Inferior parietal cortex (tissue), 1 donor: ENCODE measurements at regions not wholly inside any gene's neighbourhood (a gene's known extent, or its start where the extent isn't known, plus 50 kb on each side); places are given as distances from the start of the nearest gene placed in this dataset.

Source experiments
- DNase-seq: peaks from one replicate; pipeline ENCODE4 v3.0.0-alpha.2; 2016; ENCODE audit errors: extremely low spot score

DNA sequence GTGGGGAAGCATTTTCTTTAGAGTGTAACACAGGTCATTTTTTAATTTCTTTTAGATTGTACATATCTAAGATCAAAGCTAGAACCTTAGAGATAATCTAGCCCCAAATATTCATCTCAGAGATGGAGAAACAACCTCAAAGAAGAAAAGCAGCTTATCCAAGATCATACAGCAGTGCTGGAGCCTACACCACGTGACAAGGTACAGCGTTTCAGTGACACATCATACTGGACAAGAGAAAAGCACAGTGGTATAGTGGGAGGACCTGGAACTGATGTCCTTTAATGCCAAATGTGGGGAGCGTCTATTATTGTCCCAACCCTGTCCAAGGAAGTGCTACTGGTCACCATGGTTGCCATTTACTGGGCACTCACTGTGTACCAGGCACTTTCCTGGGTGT lies 445.8 kb downstream of the RPS24 start:
- no peak for DNase-seq

DNA sequence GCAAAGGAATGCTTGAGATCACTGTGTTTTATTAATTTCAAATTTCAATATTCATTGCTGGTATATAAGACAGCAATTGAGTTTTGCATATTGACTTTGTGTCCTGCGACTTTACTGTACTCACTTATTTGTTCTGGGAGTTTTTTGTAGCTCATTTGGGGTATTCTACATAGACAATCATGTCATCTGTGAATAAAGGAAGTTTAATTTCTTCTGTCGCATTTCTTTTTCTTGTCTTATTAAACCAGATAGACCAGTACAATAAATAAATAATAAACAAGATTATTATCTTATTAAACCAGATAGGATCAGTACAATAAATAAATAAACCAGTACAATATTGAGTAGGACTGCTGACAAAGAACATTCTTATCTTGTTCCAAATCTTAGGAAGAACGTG lies 448.2 kb downstream of the RPS24 start:
- DNase-seq = no peak

DNA sequence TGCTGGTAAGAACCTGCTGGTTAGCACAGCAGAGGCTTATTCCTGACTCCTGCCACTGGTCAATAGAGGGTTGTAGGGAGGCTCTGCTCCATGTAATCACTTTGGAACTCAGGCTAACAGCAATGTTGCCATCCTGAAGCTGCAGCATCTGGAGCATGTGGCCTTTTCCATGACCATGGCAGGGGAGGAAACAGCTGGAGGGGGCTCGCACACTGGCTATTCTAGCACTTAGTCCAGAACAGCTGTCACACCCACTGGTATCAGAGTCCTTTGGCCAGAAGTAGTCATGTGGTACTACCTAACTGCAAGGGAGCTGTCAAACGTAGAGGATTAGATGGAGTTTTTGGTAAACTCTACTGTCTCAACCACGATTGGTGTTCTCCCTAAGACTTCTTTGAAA lies 450.0 kb downstream of the RPS24 start:
- DNase-seq = no peak

DNA sequence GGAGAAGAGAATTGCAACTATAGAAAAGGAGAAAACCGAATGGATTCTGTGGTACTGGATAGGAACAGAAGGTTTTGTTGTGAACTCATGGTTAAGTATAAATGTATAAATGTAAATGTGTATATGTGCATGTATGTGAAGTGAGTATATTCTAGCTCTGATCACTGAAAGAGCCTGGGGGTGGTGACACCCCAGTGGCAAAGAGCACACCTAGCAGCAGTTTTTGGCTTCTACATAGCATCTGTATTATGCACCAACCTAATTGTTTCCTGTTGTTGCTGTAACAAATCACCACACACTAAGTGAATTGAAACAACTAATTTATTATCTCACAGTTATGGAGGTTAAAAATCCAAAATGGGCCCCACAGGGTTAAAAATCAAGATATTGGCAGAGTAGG lies 455.4 kb downstream of the RPS24 start:
- no peak for DNase-seq

DNA sequence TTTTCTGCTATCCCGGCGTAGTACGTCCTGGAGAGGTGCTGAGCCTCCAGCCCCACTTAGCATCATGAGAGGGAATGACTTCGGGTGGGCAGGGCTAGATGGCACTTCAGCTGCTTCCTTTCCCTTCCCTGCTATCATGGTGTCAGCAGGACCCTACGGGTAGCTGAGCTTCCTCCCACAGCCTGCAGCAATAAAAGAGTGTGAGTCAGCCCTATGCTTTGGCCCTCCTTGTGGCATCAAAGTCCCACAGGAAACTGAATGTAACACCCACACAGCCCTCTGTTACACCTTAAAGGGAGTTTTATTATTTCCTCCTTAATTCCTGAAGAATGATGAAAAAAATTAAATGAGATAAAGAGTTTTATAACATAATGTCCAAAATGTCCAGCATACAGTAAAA lies 458.1 kb downstream of the RPS24 start:
- no peak for DNase-seq

DNA sequence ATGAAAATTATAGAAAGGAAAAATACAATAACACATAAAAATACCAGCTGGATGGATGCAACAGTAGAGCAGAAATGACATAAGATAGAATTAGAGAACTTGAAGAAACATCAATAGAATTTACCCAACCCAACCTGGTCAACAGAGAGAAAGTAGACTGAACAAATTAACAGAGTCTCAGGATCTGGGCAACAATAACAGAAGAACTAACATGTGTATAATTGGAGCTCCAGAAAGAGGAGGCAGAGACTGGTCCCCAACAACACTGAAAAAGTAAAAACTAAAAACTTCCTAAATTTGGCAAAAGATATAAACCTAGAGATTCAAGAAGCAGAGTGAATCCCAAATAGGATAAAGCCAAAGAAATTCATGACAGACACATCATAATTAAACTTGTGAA lies 458.8 kb downstream of the RPS24 start:
- DNase-seq = no peak

DNA sequence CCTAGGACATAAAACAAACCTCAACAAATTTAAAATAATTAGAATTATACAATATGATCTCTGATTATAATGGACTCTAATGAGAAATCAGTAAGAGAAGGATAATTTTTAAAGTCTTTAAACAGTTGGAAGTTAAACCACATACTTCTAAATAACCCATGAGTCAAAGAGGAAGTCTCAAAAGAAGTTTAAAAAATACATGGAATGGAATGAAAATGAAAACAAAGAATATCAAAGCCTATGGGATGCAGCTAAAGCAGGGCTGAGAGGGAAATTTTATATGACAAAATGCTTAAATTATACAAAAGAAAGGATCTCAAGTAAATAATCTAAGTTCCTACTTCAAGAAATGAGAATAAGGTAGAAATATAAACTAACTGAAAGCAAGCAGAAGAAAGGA lies 460.5 kb downstream of the RPS24 start:
- DNase-seq = no peak

DNA sequence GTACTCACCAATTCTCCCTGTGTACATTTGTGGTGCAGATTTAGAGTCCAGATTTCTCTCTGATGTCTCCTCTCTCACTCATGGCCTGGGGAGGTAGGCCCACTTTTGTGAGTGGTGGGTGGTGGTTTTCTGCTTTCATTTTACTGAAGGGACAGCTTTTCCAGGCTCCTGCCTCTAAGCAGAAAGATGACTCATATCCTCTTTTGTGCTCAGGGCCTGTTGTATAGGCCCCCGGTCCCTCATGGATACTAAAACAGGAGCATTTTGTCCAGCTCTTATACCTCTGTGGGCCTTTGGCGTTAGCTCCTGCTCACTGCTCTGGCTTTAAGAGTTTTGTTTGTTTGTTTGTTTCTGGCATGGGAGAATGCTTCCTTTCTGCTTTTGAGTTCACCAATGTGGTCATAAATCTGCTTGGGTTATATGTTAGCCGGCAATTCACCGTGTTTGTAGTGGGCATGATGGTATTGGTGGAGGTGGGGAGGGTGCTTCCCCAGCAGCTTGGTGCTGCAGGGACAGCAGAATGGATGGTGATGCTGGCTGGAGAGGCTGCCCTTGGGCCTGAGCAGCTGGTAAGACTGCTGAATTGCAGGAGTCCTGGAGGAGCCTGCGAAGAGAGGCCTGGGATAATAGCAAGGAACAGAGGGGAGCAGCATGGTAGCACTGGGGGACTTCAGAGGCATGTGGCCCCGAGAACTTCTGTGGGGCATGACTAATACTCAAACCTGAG lies 468.7 kb downstream of the RPS24 start:
- no peak for DNase-seq

DNA sequence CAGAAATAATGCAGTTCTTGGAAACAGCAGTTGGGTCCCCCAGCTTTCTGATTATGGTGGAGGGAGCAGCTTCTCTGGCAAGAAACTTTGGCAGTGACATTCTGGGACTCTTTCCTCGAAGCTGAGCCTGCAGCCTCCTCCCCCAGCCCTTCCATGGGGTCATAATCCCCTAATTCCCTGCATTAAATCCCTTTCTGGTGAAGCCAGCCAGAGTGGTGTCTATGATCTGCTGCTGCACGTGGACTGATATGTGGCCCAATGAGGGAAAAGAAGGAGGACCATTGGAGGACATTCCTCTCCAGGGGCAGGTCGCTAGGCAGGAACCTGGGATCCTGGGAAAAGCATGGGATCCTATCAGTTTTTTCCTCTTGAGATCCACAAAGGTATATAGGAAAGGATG lies 470.5 kb downstream of the RPS24 start:
- DNase-seq = no peak

DNA sequence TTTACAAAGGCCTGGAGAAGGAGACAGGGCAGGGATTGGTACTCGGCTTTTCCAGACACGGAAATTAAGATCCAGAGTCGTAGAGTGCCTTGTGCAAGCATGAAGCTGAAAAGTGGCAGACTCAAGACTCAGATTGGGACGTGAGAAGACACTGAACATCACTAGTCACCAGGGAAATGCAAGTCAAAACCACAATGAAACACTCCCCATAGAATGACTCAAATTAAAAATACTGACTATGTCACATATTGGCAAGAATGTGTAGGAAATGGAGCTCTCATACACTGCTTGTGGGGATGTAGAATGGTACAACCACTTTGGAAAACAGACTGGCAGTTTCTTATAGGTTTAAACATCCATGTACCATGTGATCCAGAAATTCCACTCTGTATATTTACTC lies 472.0 kb downstream of the RPS24 start:
- no peak for DNase-seq

DNA sequence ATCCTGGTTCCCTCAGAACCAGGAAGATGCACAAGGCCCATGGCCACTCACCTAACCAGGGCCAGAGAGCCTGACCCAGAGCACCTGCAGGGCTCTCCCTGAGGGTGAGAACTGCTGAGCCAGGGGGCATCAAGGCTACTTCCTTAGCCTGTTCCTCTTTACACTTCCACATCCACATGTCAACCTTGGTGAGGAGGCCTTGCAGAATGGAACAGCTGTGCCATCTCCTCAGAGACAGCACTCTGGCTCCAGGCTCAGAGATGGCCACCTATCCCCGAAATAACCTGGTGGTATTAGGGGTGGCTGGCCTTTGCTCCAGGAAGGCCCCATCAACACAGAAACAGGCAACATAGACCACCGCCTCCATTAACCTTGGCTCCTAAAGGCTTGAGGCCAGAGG lies 473.0 kb downstream of the RPS24 start:
- DNase-seq = no peak

DNA sequence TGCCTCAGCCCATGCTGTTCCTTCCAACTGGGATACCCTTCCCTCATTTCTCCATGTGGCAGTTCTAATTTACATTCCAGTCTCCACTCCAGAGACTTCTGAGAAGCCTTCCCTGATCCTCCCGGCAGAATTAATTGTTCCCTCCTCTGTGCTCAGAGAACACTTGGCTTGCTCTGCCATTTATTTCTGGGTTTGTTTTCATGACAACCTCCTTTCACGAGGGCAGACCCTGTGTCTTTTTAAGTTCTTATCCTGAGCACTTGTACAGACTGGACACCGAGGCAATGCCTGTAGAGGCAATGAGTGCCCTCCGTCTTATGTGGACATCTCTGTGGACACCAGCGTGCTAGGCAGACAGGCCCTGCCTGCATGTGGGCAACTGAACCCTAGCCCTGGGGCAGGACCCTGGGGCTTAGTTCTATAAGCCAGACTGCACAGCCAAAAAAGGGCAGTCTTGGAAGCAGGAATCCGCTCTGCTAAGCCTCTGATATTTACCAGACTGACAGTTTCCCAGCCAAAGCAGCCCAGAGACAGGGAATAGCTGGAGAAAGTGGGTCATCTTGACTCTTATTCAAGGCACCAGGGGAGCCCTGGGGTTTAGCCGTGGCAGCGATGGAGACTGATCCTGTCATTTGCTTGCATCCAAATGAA lies 474.0 kb downstream of the RPS24 start:
- DNase-seq = no peak

DNA sequence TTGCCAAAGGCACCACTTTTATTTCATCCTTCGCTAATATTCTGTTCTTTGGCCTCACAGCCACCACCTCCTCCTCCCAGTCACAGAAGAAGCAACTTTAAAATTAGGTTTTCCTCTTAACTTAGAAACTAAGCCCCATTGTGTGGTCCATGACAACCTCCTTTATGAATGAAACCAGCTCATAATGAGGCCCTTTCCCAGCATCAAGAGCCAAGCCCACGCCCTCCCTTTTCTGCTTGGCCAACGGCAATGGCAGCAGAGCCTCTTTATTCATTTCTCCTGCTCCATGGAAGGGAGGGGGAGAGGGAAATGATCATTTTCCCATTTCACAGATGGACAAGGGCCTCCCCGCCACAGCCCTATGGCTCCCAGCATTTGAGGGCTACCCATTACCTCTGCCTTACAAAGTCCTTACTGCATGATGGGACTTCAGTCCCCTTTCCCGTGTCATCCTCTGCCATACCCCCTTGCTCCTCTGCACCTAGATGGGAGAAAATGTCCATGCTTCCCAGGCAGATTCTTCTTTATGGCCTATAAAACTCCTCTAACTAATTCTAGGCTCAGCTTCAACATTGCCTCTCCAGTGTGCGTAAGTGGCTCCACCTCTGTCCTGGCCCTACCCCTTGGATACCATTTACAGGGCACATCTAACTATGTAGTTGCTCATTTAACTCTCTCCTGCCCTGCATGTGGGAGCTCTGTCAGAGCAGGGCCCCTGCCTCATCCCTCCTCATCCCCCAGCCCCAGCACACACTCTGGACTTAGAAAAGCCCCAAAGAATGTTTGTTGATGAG lies 475.5 kb downstream of the RPS24 start:
- no peak for DNase-seq

DNA sequence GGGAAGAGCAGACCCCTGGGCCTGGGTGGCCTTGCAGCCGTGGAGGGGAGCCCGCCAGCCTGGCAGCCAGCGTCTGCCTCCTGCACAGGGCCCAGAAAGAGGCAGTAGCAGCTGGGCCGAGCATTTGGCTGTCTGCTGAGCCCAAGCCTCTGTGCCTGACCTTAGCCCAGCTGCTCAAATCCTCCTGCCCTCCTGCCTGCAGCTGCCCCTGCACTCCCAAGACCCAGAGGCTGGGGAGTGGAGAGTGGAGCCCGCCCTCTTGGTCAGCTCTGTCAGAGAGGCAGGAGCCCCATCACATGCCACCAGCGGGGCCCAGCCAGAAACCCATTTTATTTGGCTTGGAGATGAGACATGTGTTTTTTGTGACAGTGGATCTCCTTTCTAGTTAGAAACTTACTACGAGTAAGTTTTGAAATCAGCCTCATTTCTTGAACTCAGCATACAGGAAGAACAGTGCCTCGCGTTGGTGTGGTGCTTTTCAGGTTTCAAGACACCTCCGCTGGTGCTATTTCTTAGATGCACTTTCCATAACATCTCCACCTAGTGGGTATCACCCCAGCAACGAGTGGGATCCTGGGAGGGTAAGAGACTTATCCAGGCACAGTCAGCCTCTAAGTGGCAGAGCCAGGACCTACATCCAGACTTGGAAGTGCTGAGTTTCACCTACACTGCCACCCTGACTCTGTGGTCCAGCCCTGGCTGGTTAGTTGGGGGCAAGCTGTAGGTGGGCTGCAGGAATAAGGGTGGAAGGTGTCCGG lies 477.1 kb downstream of the RPS24 start:
- no peak for DNase-seq

DNA sequence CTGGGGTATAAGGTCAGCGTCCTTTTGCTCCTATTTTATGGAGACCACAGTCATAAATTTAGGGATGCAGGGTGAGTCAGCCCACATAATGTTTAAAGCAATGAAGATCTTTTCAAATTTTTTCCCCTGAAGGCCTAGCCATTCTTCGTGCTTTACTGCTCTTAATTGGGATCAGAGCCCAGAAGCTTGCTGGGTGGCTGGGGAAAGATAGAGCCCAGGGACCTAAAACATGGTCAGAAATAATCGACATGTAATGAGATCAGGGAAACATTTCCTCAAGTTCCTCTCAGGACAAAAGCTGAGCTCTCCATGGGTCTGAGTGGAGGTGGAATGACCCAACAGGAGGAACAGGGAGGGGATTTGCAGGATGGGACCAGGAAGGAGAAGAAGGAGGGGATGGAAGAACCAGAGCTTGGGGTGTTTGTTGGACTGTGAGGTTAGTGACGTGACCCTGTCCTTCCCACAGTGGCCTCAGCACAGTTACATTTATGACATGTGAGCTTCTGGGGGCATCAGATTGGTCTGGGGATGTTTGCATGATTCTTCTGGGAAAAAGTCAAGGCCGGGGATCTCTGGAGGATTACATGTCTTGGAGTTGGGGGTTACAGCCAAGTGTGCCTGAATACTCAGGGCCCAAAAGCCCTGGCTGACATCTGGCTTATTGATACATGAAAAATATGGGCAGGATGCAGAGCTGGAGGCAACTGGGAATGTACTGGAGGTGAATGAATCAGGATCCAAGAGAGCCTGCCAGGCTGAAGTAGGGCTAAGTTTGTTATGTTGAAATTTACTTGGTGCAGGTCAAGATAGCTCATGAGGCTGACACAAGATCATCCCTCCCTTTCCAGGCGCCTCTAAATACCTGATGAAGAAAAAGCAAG lies 477.9 kb downstream of the RPS24 start:
- DNase-seq = no peak

DNA sequence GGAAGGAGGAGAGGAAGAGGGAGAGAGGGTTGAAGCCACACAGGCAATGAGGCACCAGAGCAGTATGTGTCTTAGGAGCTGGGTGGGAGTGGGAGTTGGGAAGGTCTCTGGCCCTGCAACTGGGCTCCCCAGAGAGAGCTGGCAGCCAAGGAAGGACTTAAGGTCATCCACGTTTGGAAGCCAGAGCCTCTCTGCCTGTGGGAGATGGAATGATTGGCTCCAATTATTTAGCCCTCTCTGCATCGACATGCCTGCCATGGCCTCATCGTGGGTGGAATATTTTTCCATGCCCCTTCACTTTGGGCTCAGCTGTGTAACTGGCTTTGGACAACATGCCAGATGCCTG lies 478.5 kb downstream of the RPS24 start:
- no peak for DNase-seq

DNA sequence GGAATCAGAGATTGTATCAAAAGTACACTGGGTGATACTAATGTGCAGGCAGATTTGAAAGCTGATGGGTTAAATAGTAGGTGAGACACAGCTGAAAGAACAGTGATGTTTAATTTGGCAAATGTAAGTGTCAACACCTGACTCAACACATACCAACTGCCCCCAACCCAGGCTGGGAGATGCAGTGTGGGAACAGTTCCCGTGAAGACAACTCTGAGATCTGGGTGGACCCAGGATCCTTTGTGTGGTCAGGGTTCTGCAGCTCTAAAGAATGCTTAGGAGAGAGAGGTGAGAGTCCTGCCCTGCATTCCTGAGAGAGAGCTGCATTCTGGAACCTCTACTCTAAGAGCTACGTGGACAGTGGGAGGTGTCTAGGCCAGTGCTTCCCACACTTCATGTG lies 479.7 kb downstream of the RPS24 start:
- no peak for DNase-seq

DNA sequence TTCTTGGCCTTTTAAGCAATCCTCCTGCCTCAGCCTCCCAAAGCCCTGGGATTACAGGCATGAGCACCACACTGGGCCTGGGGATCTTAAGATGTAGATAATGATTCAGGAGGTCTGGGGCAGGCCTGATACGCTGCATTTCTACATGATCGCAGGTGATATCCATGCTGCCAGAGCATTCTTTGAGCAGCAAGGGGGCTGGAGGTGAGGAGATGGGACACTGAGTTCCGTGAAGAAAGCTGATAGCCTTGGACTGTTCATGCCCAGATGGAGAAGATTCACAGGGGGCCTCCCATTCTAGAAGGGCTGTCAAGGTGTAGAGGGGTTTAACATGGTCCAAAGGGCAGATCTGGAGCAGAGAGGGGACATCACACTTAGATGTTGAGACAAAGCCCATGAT lies 480.3 kb downstream of the RPS24 start:
- no peak for DNase-seq

DNA sequence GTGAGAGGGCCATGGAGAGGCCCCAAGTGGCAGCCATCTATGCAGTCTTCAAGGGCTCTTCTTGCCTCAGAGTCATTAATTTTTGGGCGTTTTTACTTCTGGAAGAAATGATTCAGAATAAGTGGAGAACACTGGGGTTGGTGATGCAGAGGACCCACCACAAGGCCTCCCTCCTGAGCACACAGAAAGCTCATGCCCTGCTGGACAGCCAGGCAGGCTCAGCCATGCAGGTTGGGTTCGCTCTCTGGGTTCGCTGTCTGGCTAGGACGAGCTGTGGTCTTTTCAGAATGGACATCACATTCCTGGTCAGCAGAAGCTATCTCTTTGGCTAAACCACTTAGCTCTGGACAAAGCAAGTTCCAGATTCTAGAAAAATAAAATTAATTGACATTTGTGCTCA lies 480.8 kb downstream of the RPS24 start:
- DNase-seq = no peak

DNA sequence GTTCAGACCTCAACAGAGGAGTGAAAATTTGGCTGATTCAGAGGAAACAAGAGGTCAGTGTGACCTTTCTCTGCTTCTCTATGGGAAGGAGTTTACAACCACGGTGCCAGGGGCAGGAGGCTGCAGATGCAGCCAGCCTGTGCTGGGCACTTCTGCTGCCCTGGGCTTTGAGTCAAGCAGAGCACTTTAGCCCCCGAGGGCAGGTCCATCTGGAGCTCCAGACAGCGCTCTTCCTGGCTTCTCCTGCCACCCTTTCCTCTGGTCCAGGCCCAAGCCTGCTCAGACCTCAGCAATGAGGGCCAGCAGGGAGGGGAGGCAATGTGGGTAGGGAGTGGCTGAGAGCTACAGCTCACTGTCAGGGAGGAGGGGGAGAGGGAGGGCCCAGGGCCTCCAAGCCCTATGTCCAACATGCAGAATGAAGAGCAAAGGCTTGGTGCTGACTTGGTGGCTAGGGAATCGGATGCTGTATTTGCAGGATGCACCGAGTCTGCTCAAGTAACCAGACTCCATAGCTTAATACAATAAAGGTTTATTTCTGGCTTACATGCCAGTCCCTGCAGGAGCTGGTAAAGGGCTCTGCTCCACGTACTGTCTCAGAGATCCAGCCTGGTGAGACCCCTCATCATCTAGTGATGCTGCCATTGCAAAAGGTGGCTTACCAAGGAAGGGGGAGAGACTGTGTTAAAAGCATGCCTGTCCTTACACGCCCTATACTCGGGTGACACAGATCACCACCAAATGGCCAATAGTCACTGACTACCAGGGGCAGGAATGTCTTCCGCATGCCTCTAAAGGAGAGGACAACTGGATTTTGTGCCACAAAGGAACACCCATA lies 481.6 kb downstream of the RPS24 start:
- no peak for DNase-seq

DNA sequence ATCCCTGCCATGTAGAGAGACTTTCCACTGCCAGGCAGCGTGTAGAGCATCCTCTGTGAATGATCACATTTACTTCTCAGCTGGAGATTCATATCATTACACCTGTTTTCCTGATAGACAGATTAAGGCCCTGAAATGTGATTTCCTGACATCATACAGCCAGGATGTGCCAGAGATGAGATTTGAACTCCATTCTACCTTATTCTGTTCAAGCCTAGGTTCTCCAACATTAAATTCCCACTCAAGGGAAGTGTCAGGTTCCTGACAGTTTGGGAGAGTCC lies 482.1 kb downstream of the RPS24 start:
- no peak for DNase-seq
